Omental fat pad (tissue), 3 donors: ENCODE measurements at regions not wholly inside any gene's neighbourhood (a gene's known extent, or its start where the extent isn't known, plus 50 kb on each side); places are given as distances from the start of the nearest gene placed in this dataset.

Experiments used
- ATAC-seq: fragments of 150-250 bp; one replicate; pipeline ENCODE4 v1.9.1; 2016; ENCODE audit warnings: mild to moderate bottlenecking, moderate library complexity; ENCODE audit not compliant: low FRiP score
- DNase-seq: peaks from one replicate; pipeline ENCODE4 v3.0.0-alpha.2; 2019; ENCODE audit warnings: low spot score
- TF ChIP-seq, protein P1 (sequence below), 3 donors: fragments of 450-650 bp; IDR thresholded peaks; one replicate each; pipeline ENCODE4 v1.5.1; 2016 to 2017; ENCODE audit warnings: antibody characterized with exemption in 3 of 3, mild to moderate bottlenecking in 3 of 3, moderate library complexity in 2 of 3

DNA sequence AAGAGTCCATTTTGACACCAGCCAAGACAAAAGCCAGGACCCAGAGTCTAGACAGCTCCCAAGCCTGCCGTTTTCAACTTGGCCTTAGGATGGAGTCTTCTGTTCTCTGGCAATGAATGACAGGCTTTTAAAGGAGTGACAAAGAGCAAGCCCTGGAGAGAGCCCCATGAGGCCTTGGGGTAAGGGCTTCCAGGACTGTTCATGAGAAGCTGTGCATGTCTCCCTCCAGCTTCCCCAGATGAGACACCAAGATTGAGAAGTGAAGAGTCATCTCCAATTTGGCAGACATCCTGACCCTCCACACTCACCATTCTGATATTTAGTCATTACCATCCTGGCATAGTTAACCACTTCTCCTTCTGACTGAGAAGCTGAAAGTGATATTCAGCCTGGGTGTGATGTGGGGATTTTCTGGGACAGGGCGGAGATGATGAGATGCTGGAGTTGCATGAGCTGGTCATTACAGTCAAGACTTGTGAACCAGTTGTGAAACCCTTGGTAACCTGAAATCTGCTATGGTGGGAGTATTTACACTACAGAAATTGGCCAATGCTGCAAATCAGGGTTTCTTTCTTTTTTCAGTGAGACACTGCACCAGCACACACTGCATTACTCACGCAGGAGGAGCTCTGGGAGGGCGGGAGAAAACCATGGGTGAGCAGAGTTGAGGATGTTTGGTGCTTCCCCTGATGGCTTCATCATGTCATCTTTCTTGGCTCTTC, 77.8 kb downstream of the VCPKMT start:
- TF ChIP-seq, protein P1, sequence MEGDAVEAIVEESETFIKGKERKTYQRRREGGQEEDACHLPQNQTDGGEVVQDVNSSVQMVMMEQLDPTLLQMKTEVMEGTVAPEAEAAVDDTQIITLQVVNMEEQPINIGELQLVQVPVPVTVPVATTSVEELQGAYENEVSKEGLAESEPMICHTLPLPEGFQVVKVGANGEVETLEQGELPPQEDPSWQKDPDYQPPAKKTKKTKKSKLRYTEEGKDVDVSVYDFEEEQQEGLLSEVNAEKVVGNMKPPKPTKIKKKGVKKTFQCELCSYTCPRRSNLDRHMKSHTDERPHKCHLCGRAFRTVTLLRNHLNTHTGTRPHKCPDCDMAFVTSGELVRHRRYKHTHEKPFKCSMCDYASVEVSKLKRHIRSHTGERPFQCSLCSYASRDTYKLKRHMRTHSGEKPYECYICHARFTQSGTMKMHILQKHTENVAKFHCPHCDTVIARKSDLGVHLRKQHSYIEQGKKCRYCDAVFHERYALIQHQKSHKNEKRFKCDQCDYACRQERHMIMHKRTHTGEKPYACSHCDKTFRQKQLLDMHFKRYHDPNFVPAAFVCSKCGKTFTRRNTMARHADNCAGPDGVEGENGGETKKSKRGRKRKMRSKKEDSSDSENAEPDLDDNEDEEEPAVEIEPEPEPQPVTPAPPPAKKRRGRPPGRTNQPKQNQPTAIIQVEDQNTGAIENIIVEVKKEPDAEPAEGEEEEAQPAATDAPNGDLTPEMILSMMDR (IDR thresholded peaks at IDR 0.05): no peak
- DNase-seq: no peak
- ATAC-seq: peak; percentile 83

DNA sequence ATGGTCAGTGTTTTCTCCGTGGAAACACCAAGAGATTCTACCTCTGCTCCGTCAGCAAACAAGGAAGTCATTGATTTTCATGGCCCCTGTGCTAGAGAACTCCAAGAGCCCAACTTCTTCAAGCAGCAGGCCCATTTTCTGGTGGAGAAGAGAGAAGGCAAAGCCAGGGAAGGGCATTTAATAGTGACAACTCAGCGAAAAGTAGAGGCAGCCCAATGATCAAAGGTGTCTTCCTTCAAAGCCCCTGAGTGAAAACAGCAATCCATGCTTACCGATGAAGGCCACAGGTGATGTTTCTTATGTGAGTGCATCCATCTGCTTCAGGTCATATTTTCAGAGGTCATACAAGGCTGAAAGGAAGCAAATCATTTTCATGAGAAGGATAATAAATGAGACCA, 77.3 kb downstream of the VCPKMT start:
- TF ChIP-seq, protein P1 (IDR thresholded peaks at IDR 0.05): no peak
- ATAC-seq: no peak
- no peak for DNase-seq

DNA sequence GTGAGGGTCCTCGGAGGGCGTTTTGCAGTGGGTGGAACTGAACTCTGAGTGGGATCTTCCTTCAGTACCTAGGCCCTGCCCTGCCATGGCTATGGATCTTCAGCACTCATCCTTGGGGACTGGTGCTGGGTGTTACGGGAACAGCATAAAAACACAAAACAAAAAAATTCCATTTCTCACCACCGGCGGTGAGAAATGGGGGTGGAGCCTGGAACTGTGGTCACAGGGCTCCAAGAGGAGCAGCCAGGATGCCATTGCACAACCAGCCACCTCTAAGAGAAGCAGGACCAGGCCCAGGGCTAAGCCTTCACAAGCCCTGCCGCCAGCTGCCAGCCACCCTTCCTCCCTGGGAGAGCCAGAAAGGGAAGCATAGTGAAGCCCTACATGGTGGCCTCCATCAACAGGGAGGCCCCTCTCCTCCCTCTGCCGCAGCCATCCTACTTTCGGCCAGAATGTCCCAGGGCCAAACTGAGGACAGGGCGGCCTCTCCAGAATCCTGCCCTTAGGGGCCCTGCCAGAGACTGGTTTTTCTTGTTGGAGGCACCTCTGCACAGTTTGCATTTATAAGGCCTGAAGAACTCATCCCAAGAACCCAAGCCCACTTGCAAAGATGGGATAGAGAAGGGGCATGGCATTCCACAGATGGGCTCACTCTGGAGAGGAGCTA, 76.5 kb downstream of the VCPKMT start:
- TF ChIP-seq, protein P1 (IDR thresholded peaks at IDR 0.05): no peak
- DNase-seq (no peak), ATAC-seq (no peak)

DNA sequence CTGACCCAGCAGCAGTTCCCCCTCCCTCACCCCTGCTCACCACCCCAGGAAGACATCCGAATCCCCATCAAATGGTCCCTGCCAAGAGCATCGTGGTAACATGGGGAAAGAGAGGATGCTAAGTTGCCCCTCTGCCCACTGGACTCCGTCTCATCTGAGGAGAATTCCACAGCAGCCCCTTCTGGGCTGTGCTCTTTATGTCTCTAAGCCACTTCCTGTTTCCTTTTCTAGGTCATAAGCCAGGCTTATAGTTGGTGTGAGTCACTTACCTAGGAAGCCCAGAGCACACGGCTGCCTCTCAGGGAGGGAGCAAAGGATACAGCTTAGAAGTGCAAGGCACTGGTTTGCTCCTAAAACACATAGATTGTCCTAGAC, 76.0 kb downstream of the VCPKMT start:
- DNase-seq (no peak), ATAC-seq (no peak)
- TF ChIP-seq, protein P1 (IDR thresholded peaks at IDR 0.05): no peak

DNA sequence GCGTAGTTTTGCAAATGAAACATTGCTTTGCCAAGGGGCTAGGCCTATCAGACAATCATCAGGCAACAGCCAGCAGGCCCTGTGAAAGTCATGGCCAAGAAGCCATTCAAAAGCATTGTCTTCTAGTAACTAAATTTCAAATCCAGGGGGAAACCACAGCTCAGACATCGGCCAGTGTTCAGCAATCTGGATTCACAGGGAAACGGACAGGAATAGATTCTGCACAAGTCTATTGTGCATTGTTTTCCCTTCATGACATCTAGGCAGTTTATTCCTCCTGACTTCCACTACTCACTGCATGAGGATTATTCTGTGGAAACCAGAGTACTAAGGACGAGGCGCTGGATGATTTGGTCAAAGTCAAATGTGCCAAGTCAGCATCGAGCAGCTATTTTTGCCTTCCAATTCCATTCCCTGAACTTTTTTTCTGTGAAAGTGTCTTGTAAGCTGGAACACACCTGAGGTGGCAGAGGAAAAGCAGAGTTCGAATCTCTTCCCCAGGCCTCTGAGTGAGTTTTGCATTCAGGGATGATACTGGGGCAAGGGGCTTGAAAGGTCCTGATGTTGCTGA, 75.4 kb downstream of the VCPKMT start:
- ATAC-seq: no peak
- TF ChIP-seq, protein P1 (IDR thresholded peaks at IDR 0.05): no peak
- DNase-seq: no peak

DNA sequence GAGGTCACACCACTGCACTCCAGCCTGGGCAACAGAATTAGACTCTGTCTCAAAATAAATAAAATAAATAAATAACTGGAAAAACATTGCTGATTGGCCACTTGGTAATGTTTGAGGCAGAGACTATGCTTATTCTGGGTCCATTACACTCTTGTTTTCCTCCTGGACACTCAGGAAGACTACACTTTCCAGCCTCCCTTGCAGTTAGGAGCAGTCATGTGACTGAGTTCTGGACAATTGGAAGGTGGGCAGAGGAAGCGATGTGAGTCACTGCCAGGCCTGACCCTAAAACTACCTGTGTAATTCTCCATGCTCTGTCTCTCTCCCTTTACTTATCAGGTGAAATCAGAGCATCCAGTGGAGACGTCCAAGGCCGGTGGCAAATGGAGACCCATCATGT, 74.4 kb downstream of the VCPKMT start:
- ATAC-seq (no peak), DNase-seq (no peak)
- TF ChIP-seq, protein P1 (IDR thresholded peaks at IDR 0.05): no peak
